ENCODE measurements at regions not wholly inside any gene's neighbourhood (a gene's known extent, or its start where the extent isn't known, plus 50 kb on each side); places are given as distances from the start of the nearest gene placed in this dataset.

DNA sequence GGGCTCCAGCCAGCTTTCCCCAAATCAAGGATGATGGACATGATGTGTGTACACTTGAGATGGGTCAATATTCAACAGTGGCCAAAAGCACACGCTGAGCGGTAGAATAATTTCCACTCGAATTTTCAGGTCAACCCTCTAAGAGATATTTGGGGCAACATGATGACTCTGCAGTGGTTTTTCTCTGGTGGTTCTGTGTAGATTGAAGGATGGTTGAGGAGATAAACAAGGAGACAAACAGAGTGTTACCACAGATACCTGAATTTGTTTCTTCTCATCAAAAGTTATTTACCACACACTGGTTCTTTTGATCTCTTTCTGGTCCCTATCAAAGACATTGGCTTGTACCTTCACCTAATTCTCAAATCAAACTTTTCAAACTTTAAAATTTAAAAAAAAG lies 242.0 kb downstream of the ETS1 start:
- DNase-seq (ENCODE audit: low read depth, low spot score), result no peak
- CTCF ChIA-PET, result interaction anchor here (1.1 kb wide), 1 partner anchor 11 kb away, joined by 3 read pairs; no protein-coding TSS in a partner anchor
- POLR2A ChIA-PET, result no interaction called here
- Histone ChIP-seq H3K36me3 (ENCODE audit: control insufficient read depth in 2 of 2, insufficient read depth in 2 of 2, low read length in 1 of 2) (no peaks in the 10 kb centered on the region), H3K79me2 (ENCODE audit: control insufficient read depth, insufficient read depth, low read length) (no peaks in the 10 kb centered on the region), H3K27me3 (replicated peaks in 1 of 2; ENCODE audit: control insufficient read depth in 2 of 2, insufficient read depth in 2 of 2, low read length in 1 of 2) (no peaks in the 10 kb centered on the region), H2AFZ (ENCODE audit: control insufficient read depth, low read depth, low read length) (no peak overlapping the region), H3K4me2 (ENCODE audit: control insufficient read depth, insufficient read depth) (no peak overlapping the region), H4K20me1 (ENCODE audit: control insufficient read depth, insufficient read depth) (no peaks in the 10 kb centered on the region), H3K9ac (ENCODE audit: control insufficient read depth, insufficient read depth, low read length) (no peak overlapping the region), H3K27ac (ENCODE audit: control insufficient read depth, insufficient read depth) (no peak overlapping the region), H3K4me3 (no peak overlapping the region), H3K4me1 (ENCODE audit: control insufficient read depth, insufficient read depth, low read length) (peaks cover 19% of the 10 kb centered on the region), H3K9me3 (replicated peaks; ENCODE audit: control insufficient read depth, insufficient read depth, low read length) (no peaks in the 10 kb centered on the region)
- RAD21 ChIA-PET (ENCODE audit: unreplicated experiment), result no interaction called here
- WGBS (ENCODE audit: insufficient coverage, insufficient replicate concordance, low lambda C conversion rate, missing lambda C conversion rate), result 95% methylated on average over 3 of the region's 3 CpGs
- no peak for FAIRE-seq
- TF ChIP-seq KLF5 (IDR thresholded peaks at IDR 0.05; ENCODE audit: partially characterized antibody) (no peak), SIN3A (IDR thresholded peaks at IDR 0.05; ENCODE audit: low read depth, low read length) (no peak), BMI1 (IDR thresholded peaks at IDR 0.05; ENCODE audit: borderline replicate concordance) (no peak), CBX5 (IDR thresholded peaks at IDR 0.05; ENCODE audit: low read depth) (no peak), CREM (IDR thresholded peaks at IDR 0.05; ENCODE audit: low read depth) (no peak), HDAC6 (IDR thresholded peaks at IDR 0.05; ENCODE audit: unreplicated experiment) (no peak), BCL3 (IDR thresholded peaks at IDR 0.05; ENCODE audit: borderline replicate concordance, insufficient read depth, low read depth, low read length, poor library complexity, severe bottlenecking) (no peak), POU2F2 (IDR thresholded peaks at IDR 0.05; ENCODE audit: borderline replicate concordance, low read depth, low read length) (no peak), MAX (IDR thresholded peaks at IDR 0.05; ENCODE audit: low read depth, low read length) (no peak), POLR2A (IDR thresholded peaks at IDR 0.05; ENCODE audit: low read depth, low read length) (no peak), PML (IDR thresholded peaks at IDR 0.05; ENCODE audit: low read length) (no peak), SIX5 (IDR thresholded peaks at IDR 0.05; ENCODE audit: low read depth, low read length, severe bottlenecking) (no peak), EED (IDR thresholded peaks at IDR 0.05; ENCODE audit: low read depth) (no peak), TBL1XR1 (IDR thresholded peaks at IDR 0.05; ENCODE audit: low read depth, low read length) (no peak), ZBED1 (IDR thresholded peaks at IDR 0.05; ENCODE audit: borderline replicate concordance) (no peak), IKZF2 (IDR thresholded peaks at IDR 0.05) (no peak), NFIC (IDR thresholded peaks at IDR 0.05; ENCODE audit: low read depth, low read length) (no peak)
- TF ChIP-seq, protein P1, sequence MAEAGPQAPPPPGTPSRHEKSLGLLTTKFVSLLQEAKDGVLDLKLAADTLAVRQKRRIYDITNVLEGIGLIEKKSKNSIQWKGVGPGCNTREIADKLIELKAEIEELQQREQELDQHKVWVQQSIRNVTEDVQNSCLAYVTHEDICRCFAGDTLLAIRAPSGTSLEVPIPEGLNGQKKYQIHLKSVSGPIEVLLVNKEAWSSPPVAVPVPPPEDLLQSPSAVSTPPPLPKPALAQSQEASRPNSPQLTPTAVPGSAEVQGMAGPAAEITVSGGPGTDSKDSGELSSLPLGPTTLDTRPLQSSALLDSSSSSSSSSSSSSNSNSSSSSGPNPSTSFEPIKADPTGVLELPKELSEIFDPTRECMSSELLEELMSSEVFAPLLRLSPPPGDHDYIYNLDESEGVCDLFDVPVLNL (IDR thresholded peaks at IDR 0.05; ENCODE audit: low read depth, low read length), result no peak
- in situ Hi-C loops (cut with MboI) (no loop called here), intact Hi-C loops (cut with micrococcal nuclease; ENCODE audit: unreplicated experiment) (no loop called here)
- ATAC-seq, result no peak
- BruUV-seq (replicated peaks), result no TSS peak
- SMC1A ChIA-PET (ENCODE audit: uncharacterized antibody, unreplicated experiment), result interaction anchor here (0.8 kb wide), 1 partner anchor 15 kb away, joined by 3 read pairs; no protein-coding TSS in a partner anchor

Measured in GM12878 (cell line).